Gastrocnemius medialis (tissue), 4 donors: ENCODE measurements at regions not wholly inside any gene's neighbourhood (a gene's known extent, or its start where the extent isn't known, plus 50 kb on each side); places are given as distances from the start of the nearest gene placed in this dataset.

Experiments used
- POLR2A ChIP-seq, 2 donors: fragments of 450-650 bp; IDR thresholded peaks; one replicate each; pipeline ENCODE4 v1.6.1; 2017; ENCODE audit warnings: antibody characterized with exemption in 2 of 2, mild to moderate bottlenecking in 2 of 2, moderate library complexity in 2 of 2
- TF ChIP-seq, protein P1 (sequence below), 5 experiments: fragments of 450-650 bp in 3 of 5; fragments of 200-600 bp in 2 of 5; sonication (generic) in 2 of 5; IDR thresholded peaks in 4 of 5; conservative IDR thresholded peaks in 1 of 5; 1 replicate in 4 of 5; 2 replicates in 1 of 5; pipeline ENCODE4 v1.5.1; 2016 to 2019; ENCODE audit warnings: antibody characterized with exemption in 5 of 5, mild to moderate bottlenecking in 3 of 5, moderate library complexity in 3 of 5

DNA sequence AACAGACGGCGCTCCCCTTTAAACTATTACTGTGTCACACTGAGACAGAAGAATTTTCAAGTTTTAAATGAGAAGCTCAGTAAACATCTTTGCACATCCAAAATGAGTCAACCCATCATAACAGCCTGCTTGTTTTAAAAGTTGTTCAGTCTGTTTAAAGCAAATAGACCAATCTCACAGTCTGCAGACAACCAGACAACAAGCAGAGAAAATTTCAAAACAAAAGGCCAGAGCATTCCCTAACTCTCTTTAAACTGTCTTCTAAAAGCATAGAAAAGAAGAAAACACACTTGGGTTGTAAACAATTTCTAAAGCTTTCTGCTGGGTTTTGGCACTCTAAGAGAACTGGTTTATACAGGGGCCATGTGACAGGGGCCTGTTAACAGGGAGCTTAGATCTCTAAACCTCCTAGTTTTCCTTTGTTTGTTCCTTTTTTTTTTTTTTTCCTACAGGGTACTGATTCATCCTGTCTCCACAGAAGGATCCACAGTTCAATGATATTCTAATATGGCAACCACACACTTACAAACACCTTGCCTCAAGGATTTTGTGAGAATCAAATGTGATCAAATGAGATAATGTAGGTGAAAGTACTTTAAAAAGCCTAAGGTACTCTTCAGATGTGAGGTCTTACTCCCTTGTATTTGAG is 100.8 kb upstream of the MAML3 start:
- TF ChIP-seq, protein P1, sequence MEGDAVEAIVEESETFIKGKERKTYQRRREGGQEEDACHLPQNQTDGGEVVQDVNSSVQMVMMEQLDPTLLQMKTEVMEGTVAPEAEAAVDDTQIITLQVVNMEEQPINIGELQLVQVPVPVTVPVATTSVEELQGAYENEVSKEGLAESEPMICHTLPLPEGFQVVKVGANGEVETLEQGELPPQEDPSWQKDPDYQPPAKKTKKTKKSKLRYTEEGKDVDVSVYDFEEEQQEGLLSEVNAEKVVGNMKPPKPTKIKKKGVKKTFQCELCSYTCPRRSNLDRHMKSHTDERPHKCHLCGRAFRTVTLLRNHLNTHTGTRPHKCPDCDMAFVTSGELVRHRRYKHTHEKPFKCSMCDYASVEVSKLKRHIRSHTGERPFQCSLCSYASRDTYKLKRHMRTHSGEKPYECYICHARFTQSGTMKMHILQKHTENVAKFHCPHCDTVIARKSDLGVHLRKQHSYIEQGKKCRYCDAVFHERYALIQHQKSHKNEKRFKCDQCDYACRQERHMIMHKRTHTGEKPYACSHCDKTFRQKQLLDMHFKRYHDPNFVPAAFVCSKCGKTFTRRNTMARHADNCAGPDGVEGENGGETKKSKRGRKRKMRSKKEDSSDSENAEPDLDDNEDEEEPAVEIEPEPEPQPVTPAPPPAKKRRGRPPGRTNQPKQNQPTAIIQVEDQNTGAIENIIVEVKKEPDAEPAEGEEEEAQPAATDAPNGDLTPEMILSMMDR (IDR thresholded peaks at IDR 0.05 in 4 of 5, conservative IDR thresholded peaks at IDR 0.05 in 1 of 5), result no peak
- TF ChIP-seq POLR2A (IDR thresholded peaks at IDR 0.05), result no peak
